B cell (primary cell): ENCODE measurements at regions not wholly inside any gene's neighbourhood (a gene's known extent, or its start where the extent isn't known, plus 50 kb on each side); places are given as distances from the start of the nearest gene placed in this dataset.

ENCODE experiments used
- EZH2 ChIP-seq: IDR thresholded peaks from 2 replicates; pipeline ENCODE4 v1.6.1; 2012; ENCODE audit warnings: borderline replicate concordance, low read depth, mild to moderate bottlenecking, moderate library complexity, low read length; ENCODE audit not compliant: insufficient read depth, poor library complexity, severe bottlenecking
- TF ChIP-seq, protein P1 (sequence below): fragments of 200-600 bp; IDR thresholded peaks from one replicate; pipeline ENCODE4 v1.8.0; 2022; ENCODE audit warnings: antibody characterized with exemption, mild to moderate bottlenecking

DNA sequence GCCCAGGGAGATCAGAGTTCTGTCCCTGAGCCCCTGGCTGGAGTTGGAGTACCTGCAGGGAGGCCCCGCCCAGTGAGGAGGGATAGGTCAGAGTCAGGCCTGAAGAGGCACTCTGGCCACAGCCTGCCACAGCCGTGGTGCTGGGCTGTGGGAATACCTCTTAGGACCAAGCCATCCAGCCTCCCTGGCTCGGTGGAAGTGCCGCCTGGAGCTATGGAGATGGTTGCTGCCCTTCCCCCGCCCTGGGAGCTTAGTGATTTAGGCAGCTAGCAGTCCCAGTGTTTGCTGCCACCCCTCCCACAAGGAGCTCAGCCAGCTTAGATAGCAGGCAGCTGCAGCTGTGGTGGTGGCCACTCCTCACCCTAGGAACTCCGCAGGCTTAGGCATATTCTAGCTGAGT is 446.3 kb upstream of the GNPDA2 start:
- TF ChIP-seq EZH2 = no peak
- TF ChIP-seq, protein P1, sequence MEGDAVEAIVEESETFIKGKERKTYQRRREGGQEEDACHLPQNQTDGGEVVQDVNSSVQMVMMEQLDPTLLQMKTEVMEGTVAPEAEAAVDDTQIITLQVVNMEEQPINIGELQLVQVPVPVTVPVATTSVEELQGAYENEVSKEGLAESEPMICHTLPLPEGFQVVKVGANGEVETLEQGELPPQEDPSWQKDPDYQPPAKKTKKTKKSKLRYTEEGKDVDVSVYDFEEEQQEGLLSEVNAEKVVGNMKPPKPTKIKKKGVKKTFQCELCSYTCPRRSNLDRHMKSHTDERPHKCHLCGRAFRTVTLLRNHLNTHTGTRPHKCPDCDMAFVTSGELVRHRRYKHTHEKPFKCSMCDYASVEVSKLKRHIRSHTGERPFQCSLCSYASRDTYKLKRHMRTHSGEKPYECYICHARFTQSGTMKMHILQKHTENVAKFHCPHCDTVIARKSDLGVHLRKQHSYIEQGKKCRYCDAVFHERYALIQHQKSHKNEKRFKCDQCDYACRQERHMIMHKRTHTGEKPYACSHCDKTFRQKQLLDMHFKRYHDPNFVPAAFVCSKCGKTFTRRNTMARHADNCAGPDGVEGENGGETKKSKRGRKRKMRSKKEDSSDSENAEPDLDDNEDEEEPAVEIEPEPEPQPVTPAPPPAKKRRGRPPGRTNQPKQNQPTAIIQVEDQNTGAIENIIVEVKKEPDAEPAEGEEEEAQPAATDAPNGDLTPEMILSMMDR = no peak
